ENCODE measurements at regions not wholly inside any gene's neighbourhood (a gene's known extent, or its start where the extent isn't known, plus 50 kb on each side); places are given as distances from the start of the nearest gene placed in this dataset.

DNA sequence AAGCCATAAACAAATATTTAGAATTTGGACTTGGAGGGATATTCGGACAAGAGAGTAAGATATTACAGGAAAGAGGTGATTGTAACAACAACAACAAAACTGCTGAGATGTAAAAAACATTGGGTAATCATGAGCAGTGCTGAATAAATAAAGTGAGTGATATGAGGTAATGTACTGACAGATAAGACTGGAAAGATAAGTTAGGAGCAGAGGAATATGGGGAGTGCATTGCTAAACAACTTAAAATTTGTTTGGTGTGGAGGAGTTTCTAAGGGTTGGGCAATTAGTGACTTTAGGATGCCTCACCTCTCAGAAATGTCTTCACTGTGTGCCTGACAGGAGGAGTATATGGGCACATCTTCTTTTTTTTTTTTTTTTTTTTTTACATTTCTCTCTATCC lies 637.8 kb upstream of the GRIA3 start:
- no peaks in the 10 kb centered on the region for H3K27me3 ChIP-seq (ENCODE audit: insufficient read depth, low read length, poor library complexity, severe bottlenecking)
- Mint-ChIP-seq H3K27ac (no peak overlapping the region), H3K9me3 (peaks cover 0 to 4% (median 0%) of the 10 kb centered on the region in 5 donors), H3K4me3 (no peak overlapping the region), H3K36me3 (peaks cover 0 to 1% (median 0%) of the 10 kb centered on the region in 3 donors), H3K4me1 (no peaks in the 10 kb centered on the region), H3K27me3 (no peaks in the 10 kb centered on the region)
- no peaks in the 10 kb centered on the region for H3K4me1 ChIP-seq (ENCODE audit: insufficient read depth, low read length)
- H3K36me3 ChIP-seq (ENCODE audit: insufficient read depth, low read length) = no peaks in the 10 kb centered on the region
- no peak for DNase-seq
- no peak overlapping the region for H3K27ac ChIP-seq (ENCODE audit: low read depth, low read length)
- no peaks in the 10 kb centered on the region for H3K9me3 ChIP-seq (ENCODE audit: low read length)
- ChIA-PET POLR2A (no interaction called here), CTCF (no interaction called here)
- no peak overlapping the region for H3K4me3 ChIP-seq (ENCODE audit: low read length)

DNA sequence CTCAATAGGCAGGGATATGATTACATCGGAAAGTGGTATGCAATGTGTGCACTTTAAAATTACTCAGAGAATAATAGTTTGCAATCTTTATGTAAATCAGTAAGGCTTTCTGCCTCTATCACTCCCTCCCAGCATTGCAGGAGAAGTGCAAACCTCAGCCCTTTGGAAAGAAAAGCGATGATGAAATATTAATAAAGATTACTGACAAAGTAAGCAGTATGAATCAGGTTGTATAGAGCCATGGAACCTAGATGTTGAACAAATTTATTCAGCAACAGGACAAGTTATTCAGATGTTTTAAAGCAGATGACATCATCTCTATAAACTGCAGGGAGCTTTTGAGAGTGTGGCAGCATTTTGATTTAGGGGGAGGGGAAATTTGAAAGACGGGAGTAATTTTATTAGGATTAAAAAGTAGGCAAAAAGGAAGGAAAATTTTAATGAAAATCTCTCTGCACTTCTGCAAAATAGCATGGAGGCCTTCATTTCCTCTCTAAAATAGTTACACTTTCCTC lies 631.7 kb upstream of the GRIA3 start:
- ChIA-PET POLR2A (no interaction called here), CTCF (no interaction called here)
- no peaks in the 10 kb centered on the region for H3K27me3 ChIP-seq (ENCODE audit: insufficient read depth, low read length, poor library complexity, severe bottlenecking)
- no peak overlapping the region for H3K27ac ChIP-seq (ENCODE audit: low read depth, low read length)
- H3K4me1 ChIP-seq (ENCODE audit: insufficient read depth, low read length) = no peaks in the 10 kb centered on the region
- H3K36me3 ChIP-seq (ENCODE audit: insufficient read depth, low read length) = no peaks in the 10 kb centered on the region
- Mint-ChIP-seq H3K9me3 (peaks cover 0 to 7% (median 4%) of the 10 kb centered on the region in 5 donors), H3K4me3 (no peak overlapping the region), H3K27me3 (no peaks in the 10 kb centered on the region), H3K27ac (no peak overlapping the region), H3K36me3 (no peaks in the 10 kb centered on the region), H3K4me1 (no peaks in the 10 kb centered on the region)
- H3K9me3 ChIP-seq (ENCODE audit: low read length) = no peaks in the 10 kb centered on the region
- DNase-seq = no peak
- H3K4me3 ChIP-seq (ENCODE audit: low read length) = no peak overlapping the region

DNA sequence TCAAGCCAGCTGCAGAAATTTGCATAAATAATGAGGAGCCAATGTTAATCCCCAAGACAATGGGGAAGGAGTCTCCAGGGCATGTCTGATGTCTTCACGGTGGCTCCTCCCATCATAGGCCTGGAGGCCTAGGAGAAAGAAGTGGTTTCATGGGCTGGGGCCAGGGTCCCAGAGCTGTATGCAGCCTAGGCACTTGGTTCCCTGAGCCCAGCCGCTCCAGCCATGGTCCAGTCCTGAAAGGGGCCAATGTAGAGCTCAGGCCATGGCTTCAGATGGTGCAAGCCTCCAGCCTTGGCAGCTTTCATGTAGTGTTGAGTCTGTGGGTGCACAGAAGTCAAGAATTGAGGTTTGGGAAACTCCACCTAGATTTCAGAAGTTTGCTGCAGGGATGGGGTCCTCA lies 628.2 kb upstream of the GRIA3 start:
- H3K4me3 ChIP-seq (ENCODE audit: low read length) = no peak overlapping the region
- CTCF ChIA-PET = no interaction called here
- H3K36me3 ChIP-seq (ENCODE audit: insufficient read depth, low read length) = no peaks in the 10 kb centered on the region
- no peaks in the 10 kb centered on the region for H3K36me3 Mint-ChIP-seq
- no peak overlapping the region for H3K4me3 Mint-ChIP-seq
- no peak overlapping the region for H3K27ac ChIP-seq (ENCODE audit: low read depth, low read length)
- DNase-seq = no peak
- H3K4me1 ChIP-seq (ENCODE audit: insufficient read depth, low read length) = no peaks in the 10 kb centered on the region
- POLR2A ChIA-PET = no interaction called here
- H3K9me3 Mint-ChIP-seq = peaks cover 0 to 7% (median 4%) of the 10 kb centered on the region in 5 donors
- H3K27ac Mint-ChIP-seq = no peak overlapping the region
- no peaks in the 10 kb centered on the region for H3K9me3 ChIP-seq (ENCODE audit: low read length)
- no peaks in the 10 kb centered on the region for H3K27me3 Mint-ChIP-seq
- H3K4me1 Mint-ChIP-seq = no peaks in the 10 kb centered on the region
- H3K27me3 ChIP-seq (ENCODE audit: insufficient read depth, low read length, poor library complexity, severe bottlenecking) = no peaks in the 10 kb centered on the region

DNA sequence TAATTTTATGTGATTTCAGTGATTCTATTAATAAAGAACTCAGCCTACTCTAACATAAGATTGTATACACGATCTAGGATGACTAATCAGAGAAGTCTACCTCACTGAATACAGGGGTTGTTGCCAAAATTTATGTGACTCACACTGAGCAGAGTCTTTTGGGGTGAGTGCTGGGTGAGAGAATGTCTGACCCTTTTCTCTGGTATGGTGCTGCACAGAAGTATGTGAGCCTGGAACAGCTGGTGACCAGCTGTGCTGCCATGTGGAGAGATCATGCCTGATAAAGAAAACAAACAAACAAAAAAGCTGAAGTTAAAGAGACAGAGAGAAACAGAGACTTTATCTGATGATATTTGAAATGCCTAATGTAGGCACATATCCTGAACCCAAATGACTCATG lies 618.1 kb upstream of the GRIA3 start:
- no peaks in the 10 kb centered on the region for H3K4me1 ChIP-seq (ENCODE audit: insufficient read depth, low read length)
- no peaks in the 10 kb centered on the region for H3K36me3 ChIP-seq (ENCODE audit: insufficient read depth, low read length)
- ChIA-PET CTCF (no interaction called here), POLR2A (no interaction called here)
- H3K4me3 Mint-ChIP-seq = no peak overlapping the region
- no peak overlapping the region for H3K27ac Mint-ChIP-seq
- no peaks in the 10 kb centered on the region for H3K27me3 Mint-ChIP-seq
- no peaks in the 10 kb centered on the region for H3K9me3 ChIP-seq (ENCODE audit: low read length)
- no peaks in the 10 kb centered on the region for H3K27me3 ChIP-seq (ENCODE audit: insufficient read depth, low read length, poor library complexity, severe bottlenecking)
- DNase-seq = no peak
- peaks cover 0 to 3% (median 0%) of the 10 kb centered on the region in 5 donors for H3K9me3 Mint-ChIP-seq
- no peaks in the 10 kb centered on the region for H3K36me3 Mint-ChIP-seq
- no peak overlapping the region for H3K4me3 ChIP-seq (ENCODE audit: low read length)
- no peak overlapping the region for H3K27ac ChIP-seq (ENCODE audit: low read depth, low read length)
- no peaks in the 10 kb centered on the region for H3K4me1 Mint-ChIP-seq

DNA sequence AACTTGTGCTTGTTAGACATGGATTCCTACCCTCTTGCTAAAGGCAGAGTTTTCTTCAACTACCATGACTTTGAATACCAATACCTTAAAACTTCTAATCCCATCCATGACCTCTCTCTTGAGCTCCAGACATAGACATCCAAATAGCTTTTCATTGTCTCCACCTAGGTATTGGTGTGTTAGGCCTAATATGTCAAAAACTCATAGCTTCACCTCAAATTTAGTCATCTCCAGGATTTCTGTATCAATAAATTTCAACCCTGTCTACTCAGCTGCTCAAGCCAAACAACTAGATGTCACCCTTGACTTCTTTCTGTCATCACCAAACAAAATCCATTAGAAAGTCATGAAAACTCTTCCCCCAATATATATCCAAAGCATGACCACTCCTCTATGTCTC lies 617.7 kb upstream of the GRIA3 start:
- ChIA-PET CTCF (no interaction called here), POLR2A (no interaction called here)
- Histone ChIP-seq H3K27ac (ENCODE audit: low read depth, low read length) (no peak overlapping the region), H3K36me3 (ENCODE audit: insufficient read depth, low read length) (no peaks in the 10 kb centered on the region), H3K27me3 (ENCODE audit: insufficient read depth, low read length, poor library complexity, severe bottlenecking) (no peaks in the 10 kb centered on the region), H3K9me3 (ENCODE audit: low read length) (no peaks in the 10 kb centered on the region), H3K4me1 (ENCODE audit: insufficient read depth, low read length) (no peaks in the 10 kb centered on the region), H3K4me3 (ENCODE audit: low read length) (no peak overlapping the region)
- no peak overlapping the region for H3K4me3 Mint-ChIP-seq
- DNase-seq = no peak
- H3K36me3 Mint-ChIP-seq = no peaks in the 10 kb centered on the region
- H3K27me3 Mint-ChIP-seq = no peaks in the 10 kb centered on the region
- no peak overlapping the region for H3K27ac Mint-ChIP-seq
- H3K9me3 Mint-ChIP-seq = peaks cover 0 to 4% (median 0%) of the 10 kb centered on the region in 5 donors
- H3K4me1 Mint-ChIP-seq = no peaks in the 10 kb centered on the region

DNA sequence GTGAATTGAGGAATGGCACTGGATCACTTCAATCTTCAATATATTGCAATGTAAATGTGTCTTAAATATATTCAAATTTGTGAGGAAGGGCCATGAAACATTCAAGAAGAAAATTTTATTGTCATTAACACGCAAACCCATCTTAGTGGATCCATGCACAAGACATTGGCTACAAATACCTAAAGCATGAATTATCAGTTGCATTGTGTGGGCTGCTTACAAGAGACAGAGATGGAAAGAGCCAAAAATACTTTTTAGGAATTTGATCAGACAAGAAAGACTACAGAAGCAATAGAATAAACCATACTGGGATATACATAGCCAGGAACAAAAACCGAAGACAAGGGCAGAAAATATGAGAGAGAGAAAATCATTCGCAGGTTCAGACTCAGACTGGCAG lies 616.2 kb upstream of the GRIA3 start:
- DNase-seq = no peak
- Histone ChIP-seq H3K36me3 (ENCODE audit: insufficient read depth, low read length) (no peaks in the 10 kb centered on the region), H3K4me3 (ENCODE audit: low read length) (no peak overlapping the region), H3K9me3 (ENCODE audit: low read length) (no peaks in the 10 kb centered on the region), H3K27ac (ENCODE audit: low read depth, low read length) (no peak overlapping the region), H3K4me1 (ENCODE audit: insufficient read depth, low read length) (no peaks in the 10 kb centered on the region), H3K27me3 (ENCODE audit: insufficient read depth, low read length, poor library complexity, severe bottlenecking) (no peaks in the 10 kb centered on the region)
- Mint-ChIP-seq H3K4me3 (no peak overlapping the region), H3K36me3 (no peaks in the 10 kb centered on the region), H3K9me3 (peaks cover 0 to 4% (median 1%) of the 10 kb centered on the region in 5 donors), H3K4me1 (no peaks in the 10 kb centered on the region), H3K27me3 (no peaks in the 10 kb centered on the region), H3K27ac (no peak overlapping the region)
- POLR2A ChIA-PET = no interaction called here
- CTCF ChIA-PET = no interaction called here

DNA sequence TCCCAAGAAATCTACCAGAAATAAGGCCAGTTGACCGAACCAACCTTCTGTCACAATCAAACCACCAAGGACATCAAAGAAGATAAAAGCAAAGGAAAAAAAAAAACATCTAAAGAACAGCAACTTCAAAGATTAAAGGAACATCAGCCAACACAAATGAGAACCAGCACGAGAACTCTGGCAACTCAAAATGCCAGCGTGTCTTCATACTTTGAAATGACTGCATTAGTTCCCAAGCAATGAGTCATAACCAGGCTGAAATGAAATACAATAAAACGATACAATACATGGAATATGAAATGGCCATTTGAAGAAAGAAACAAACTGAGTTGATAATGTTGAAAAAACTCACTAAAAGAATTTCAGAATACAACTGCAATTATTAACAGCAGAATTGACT lies 611.6 kb upstream of the GRIA3 start:
- Mint-ChIP-seq H3K27me3 (no peaks in the 10 kb centered on the region), H3K27ac (no peak overlapping the region), H3K9me3 (peaks cover 0 to 10% (median 3%) of the 10 kb centered on the region in 5 donors), H3K4me3 (no peak overlapping the region), H3K36me3 (no peaks in the 10 kb centered on the region), H3K4me1 (no peaks in the 10 kb centered on the region)
- POLR2A ChIA-PET = no interaction called here
- CTCF ChIA-PET = no interaction called here
- Histone ChIP-seq H3K36me3 (ENCODE audit: insufficient read depth, low read length) (no peaks in the 10 kb centered on the region), H3K27me3 (ENCODE audit: insufficient read depth, low read length, poor library complexity, severe bottlenecking) (no peaks in the 10 kb centered on the region), H3K27ac (ENCODE audit: low read depth, low read length) (no peak overlapping the region), H3K4me3 (ENCODE audit: low read length) (no peak overlapping the region), H3K9me3 (ENCODE audit: low read length) (no peaks in the 10 kb centered on the region), H3K4me1 (ENCODE audit: insufficient read depth, low read length) (no peaks in the 10 kb centered on the region)
- no peak for DNase-seq

DNA sequence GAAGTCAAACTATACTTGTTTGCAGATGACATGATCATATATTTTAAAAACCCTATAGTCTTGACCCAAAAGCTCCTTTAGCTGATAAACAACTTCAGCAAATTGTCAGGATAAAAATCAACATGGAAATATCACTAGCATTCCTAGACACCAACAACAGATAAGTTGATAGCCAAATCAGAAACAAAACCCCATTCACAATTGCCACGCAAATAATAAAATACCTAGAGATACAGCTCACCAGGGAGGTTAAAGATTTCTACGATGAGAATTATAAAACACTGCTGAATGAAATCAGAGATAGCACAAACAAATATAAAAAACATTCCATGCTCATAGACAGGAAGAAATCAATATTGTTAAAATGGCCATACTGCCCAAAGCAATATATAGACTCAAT lies 605.0 kb upstream of the GRIA3 start:
- no peak overlapping the region for H3K27ac ChIP-seq (ENCODE audit: low read depth, low read length)
- no peaks in the 10 kb centered on the region for H3K36me3 ChIP-seq (ENCODE audit: insufficient read depth, low read length)
- ChIA-PET POLR2A (no interaction called here), CTCF (no interaction called here)
- H3K27me3 ChIP-seq (ENCODE audit: insufficient read depth, low read length, poor library complexity, severe bottlenecking) = no peaks in the 10 kb centered on the region
- DNase-seq = no peak
- Mint-ChIP-seq H3K27me3 (no peaks in the 10 kb centered on the region), H3K4me1 (no peaks in the 10 kb centered on the region), H3K27ac (no peak overlapping the region), H3K36me3 (no peaks in the 10 kb centered on the region), H3K9me3 (peaks cover 0 to 3% (median 1%) of the 10 kb centered on the region in 5 donors), H3K4me3 (no peak overlapping the region)
- H3K4me3 ChIP-seq (ENCODE audit: low read length) = no peak overlapping the region
- H3K4me1 ChIP-seq (ENCODE audit: insufficient read depth, low read length) = no peaks in the 10 kb centered on the region
- no peaks in the 10 kb centered on the region for H3K9me3 ChIP-seq (ENCODE audit: low read length)

DNA sequence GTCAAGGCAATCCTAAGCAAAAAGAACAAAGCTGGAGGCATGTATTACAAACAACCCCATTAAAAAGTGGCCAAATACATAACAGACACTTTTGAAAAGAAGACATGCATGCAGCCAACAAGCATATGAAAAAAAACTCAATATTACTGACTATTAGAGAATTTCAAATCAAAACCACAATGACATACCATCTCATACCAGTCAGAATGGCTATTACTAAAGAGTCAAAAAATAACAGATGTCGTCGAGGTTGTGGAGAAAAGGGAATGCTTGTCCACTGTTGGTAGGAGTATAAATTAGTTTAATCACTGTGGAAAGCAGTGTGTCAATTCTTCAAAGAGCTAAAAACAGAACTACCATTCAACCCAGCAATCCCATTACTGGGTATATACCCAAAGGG lies 604.6 kb upstream of the GRIA3 start:
- H3K27me3 Mint-ChIP-seq = no peaks in the 10 kb centered on the region
- Histone ChIP-seq H3K27ac (ENCODE audit: low read depth, low read length) (no peak overlapping the region), H3K4me1 (ENCODE audit: insufficient read depth, low read length) (no peaks in the 10 kb centered on the region), H3K9me3 (ENCODE audit: low read length) (no peaks in the 10 kb centered on the region), H3K36me3 (ENCODE audit: insufficient read depth, low read length) (no peaks in the 10 kb centered on the region), H3K4me3 (ENCODE audit: low read length) (no peak overlapping the region), H3K27me3 (ENCODE audit: insufficient read depth, low read length, poor library complexity, severe bottlenecking) (no peaks in the 10 kb centered on the region)
- CTCF ChIA-PET = no interaction called here
- H3K4me1 Mint-ChIP-seq = no peaks in the 10 kb centered on the region
- POLR2A ChIA-PET = no interaction called here
- no peak for DNase-seq
- no peaks in the 10 kb centered on the region for H3K36me3 Mint-ChIP-seq
- no peak overlapping the region for H3K27ac Mint-ChIP-seq
- no peak overlapping the region for H3K4me3 Mint-ChIP-seq
- H3K9me3 Mint-ChIP-seq = peaks cover 0 to 4% (median 2%) of the 10 kb centered on the region in 5 donors
